Colonic mucosa (tissue), 4 donors: ENCODE measurements at regions not wholly inside any gene's neighbourhood (a gene's known extent, or its start where the extent isn't known, plus 50 kb on each side); places are given as distances from the start of the nearest gene placed in this dataset.

ENCODE experiments used
- DNase-seq: peaks from one replicate; pipeline ENCODE4 v3.0.0-alpha.2; 2020
- H3K27ac ChIP-seq: fragments of 200-600 bp; one replicate; pipeline ENCODE4 v1.8.0; 2021
- H3K27me3 ChIP-seq: fragments of 200-600 bp; one replicate; pipeline ENCODE4 v1.8.0; 2021
- H3K36me3 ChIP-seq: fragments of 200-600 bp; one replicate; pipeline ENCODE4 v1.8.0; 2021
- H3K4me1 ChIP-seq: fragments of 200-600 bp; one replicate; pipeline ENCODE4 v1.8.0; 2021; ENCODE audit warnings: mild to moderate bottlenecking
- H3K4me3 ChIP-seq: fragments of 200-600 bp; one replicate; pipeline ENCODE4 v1.8.0; 2021
- H3K9ac ChIP-seq, 2 donors: one replicate each; pipeline ENCODE4 v1.7.0; 2013; ENCODE audit warnings: control low read depth in 2 of 2, low read depth in 2 of 2, low read length in 2 of 2
- H3K9me3 ChIP-seq: fragments of 200-600 bp; one replicate; pipeline ENCODE4 v1.8.0; 2021
- CTCF ChIP-seq: fragments of 200-600 bp; IDR thresholded peaks from one replicate; pipeline ENCODE4 v1.8.0; 2022; ENCODE audit warnings: antibody characterized with exemption, mild to moderate bottlenecking
- intact Hi-C: fragments of 100-400 bp; cut with DNase I; formaldehyde crosslinking; loops from one replicate; pipeline ENCODE4 v1.14.1; 2022
- donor health status: healthy.
- donor health status: DM: no; HTN: no; CAD: no.
- donor health status: DM: no; HTN: no; CAD: no.

- H3K36me3 ChIP-seq, result no peaks in the 10 kb centered on the region
- H3K9ac ChIP-seq, result no peak overlapping the region
- H3K4me3 ChIP-seq, result no peak overlapping the region
- no peaks in the 10 kb centered on the region for H3K4me1 ChIP-seq
- H3K27me3 ChIP-seq, result no peaks in the 10 kb centered on the region
- no peak for DNase-seq
- TF ChIP-seq CTCF, result no peak
- H3K9me3 ChIP-seq, result no peaks in the 10 kb centered on the region
- intact Hi-C loops, result no loop called here
- H3K27ac ChIP-seq, result no peak overlapping the region
Observed at GRCh38 chr2:128654408-128654807, 335.7 kb upstream of the HS6ST1 start.

GRCh38 chr2:128660836-128661235 lies 342.2 kb upstream of the HS6ST1 start:
- Histone ChIP-seq H3K4me3 (no peak overlapping the region), H3K9ac (no peak overlapping the region), H3K27ac (no peak overlapping the region), H3K36me3 (no peaks in the 10 kb centered on the region), H3K27me3 (no peaks in the 10 kb centered on the region), H3K9me3 (no peaks in the 10 kb centered on the region), H3K4me1 (no peaks in the 10 kb centered on the region)
- intact Hi-C loops, result no loop called here
- no peak for DNase-seq
- TF ChIP-seq CTCF, result no peak

GRCh38 chr2:128661311-128661710 lies 342.6 kb upstream of the HS6ST1 start:
- Histone ChIP-seq H3K9me3 (no peaks in the 10 kb centered on the region), H3K27me3 (no peaks in the 10 kb centered on the region), H3K27ac (no peak overlapping the region), H3K36me3 (no peaks in the 10 kb centered on the region), H3K9ac (no peak overlapping the region), H3K4me1 (no peaks in the 10 kb centered on the region), H3K4me3 (no peak overlapping the region)
- no peak for DNase-seq
- intact Hi-C loops, result no loop called here
- TF ChIP-seq CTCF, result no peak

GRCh38 chr2:128662051-128662471 lies 343.4 kb upstream of the HS6ST1 start:
- H3K36me3 ChIP-seq, result no peaks in the 10 kb centered on the region
- H3K27ac ChIP-seq, result no peak overlapping the region
- no peaks in the 10 kb centered on the region for H3K4me1 ChIP-seq
- no peak overlapping the region for H3K9ac ChIP-seq
- no peak for DNase-seq
- H3K27me3 ChIP-seq, result no peaks in the 10 kb centered on the region
- intact Hi-C loops, result no loop called here
- no peak for TF ChIP-seq CTCF
- no peaks in the 10 kb centered on the region for H3K9me3 ChIP-seq
- H3K4me3 ChIP-seq, result no peak overlapping the region

- no peak for TF ChIP-seq CTCF
- Histone ChIP-seq H3K4me3 (no peak overlapping the region), H3K27me3 (no peaks in the 10 kb centered on the region), H3K9ac (no peak overlapping the region), H3K4me1 (no peaks in the 10 kb centered on the region), H3K27ac (no peak overlapping the region), H3K36me3 (no peaks in the 10 kb centered on the region), H3K9me3 (no peaks in the 10 kb centered on the region)
- intact Hi-C loops, result no loop called here
- DNase-seq, result no peak
Observed at GRCh38 chr2:128663371-128664050, 344.8 kb upstream of the HS6ST1 start.
